ENCODE measurements at regions not wholly inside any gene's neighbourhood (a gene's known extent, or its start where the extent isn't known, plus 50 kb on each side); places are given as distances from the start of the nearest gene placed in this dataset.

DNA sequence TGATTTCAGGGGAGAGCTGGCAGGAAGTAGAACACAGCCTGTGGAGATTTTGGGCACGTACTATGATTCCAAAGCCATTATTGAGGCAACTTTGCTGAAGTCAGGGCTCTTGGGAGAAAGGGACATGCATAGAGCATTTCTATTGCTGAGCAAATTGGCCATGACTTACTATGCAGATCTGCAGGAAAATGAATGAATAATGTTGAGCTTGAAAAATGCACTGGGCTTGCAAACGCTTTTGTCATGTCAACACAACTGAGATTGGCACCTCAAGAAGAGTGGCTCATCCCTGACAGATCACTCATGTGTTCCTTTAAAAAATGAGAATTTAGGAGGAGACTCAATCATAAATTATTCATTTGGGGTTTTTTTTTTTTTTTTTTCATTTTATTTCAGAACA lies 230.5 kb downstream of the MBD2 start:
- Mint-ChIP-seq H3K36me3 (ENCODE audit: low read depth) (no peaks in the 10 kb centered on the region), H3K9me3 (no peaks in the 10 kb centered on the region), H3K27ac (no peak overlapping the region), H3K27me3 (ENCODE audit: low read depth) (no peaks in the 10 kb centered on the region), H3K4me1 (peaks cover 10% of the 10 kb centered on the region), H3K4me3 (no peak overlapping the region)
- no peak for TF ChIP-seq CTCF (IDR thresholded peaks at IDR 0.05; ENCODE audit: unreplicated experiment in 3 of 3)

DNA sequence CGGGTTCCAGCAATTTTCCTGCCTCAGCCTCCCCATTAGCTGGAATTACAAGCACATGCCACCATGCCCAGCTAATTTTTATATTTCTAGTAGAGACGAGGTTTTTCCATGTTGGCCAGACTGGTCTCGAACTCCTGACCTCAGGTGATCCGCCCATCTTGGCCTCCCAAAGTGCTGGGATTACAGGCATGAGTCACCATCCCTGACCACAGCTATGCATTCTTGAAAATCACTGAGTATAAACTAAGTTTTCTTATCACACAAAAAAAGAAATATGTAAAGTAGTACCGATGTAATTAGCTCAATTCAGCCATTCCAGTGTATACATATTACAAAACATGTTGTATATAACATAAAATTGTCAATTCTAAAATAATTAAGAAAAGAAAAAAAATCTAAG lies 232.7 kb downstream of the MBD2 start:
- no peak overlapping the region for H3K27ac Mint-ChIP-seq
- no peak overlapping the region for H3K4me3 Mint-ChIP-seq
- peaks cover 10% of the 10 kb centered on the region for H3K4me1 Mint-ChIP-seq
- no peaks in the 10 kb centered on the region for H3K9me3 Mint-ChIP-seq
- no peaks in the 10 kb centered on the region for H3K27me3 Mint-ChIP-seq (ENCODE audit: low read depth)
- no peaks in the 10 kb centered on the region for H3K36me3 Mint-ChIP-seq (ENCODE audit: low read depth)
- TF ChIP-seq CTCF (IDR thresholded peaks at IDR 0.05; ENCODE audit: unreplicated experiment in 3 of 3) = no peak

DNA sequence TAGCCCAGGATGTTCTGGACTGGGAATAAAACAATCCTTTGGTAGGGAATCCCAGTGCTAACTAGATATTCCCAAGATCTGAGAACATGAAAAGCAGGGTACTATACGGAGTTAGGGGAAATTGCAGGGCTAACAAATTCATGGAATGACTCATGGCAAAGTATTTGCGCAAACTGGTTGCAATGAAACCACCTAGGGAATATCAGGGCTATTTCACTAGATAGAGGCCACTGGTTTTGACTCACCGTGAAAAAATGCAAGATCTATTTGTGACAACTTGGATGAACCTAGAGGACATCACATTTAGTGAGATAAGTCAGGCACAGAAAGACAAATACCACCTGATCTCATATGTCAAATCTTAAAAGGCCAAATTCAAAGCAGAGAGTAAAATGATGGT lies 233.3 kb downstream of the MBD2 start:
- no peak for TF ChIP-seq CTCF (IDR thresholded peaks at IDR 0.05; ENCODE audit: unreplicated experiment in 3 of 3)
- Mint-ChIP-seq H3K9me3 (no peaks in the 10 kb centered on the region), H3K36me3 (ENCODE audit: low read depth) (no peaks in the 10 kb centered on the region), H3K27me3 (ENCODE audit: low read depth) (no peaks in the 10 kb centered on the region), H3K27ac (peak overlapping the region in 2 of 3 experiments; percentile 69 to 76), H3K4me1 (peaks cover 14% of the 10 kb centered on the region), H3K4me3 (no peak overlapping the region)

DNA sequence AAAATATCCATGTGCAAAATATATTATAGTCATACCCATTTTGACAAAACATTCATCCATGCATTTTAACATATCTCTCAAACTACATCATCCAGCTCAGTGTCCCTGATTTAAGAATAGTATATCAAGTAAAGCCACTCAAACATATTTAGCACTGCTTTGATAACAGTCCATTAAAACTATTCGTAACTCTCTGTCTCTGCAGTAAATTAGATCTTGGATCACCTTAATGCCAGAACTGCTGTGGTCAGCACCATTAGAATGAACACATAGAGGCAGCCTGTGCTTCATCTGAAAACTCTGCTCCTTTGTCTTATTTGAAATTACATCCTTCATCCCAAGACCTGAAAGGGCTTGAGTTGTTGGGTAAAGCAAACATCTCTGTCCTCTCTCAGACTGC lies 234.0 kb downstream of the MBD2 start:
- Mint-ChIP-seq H3K27ac (peak overlapping the region; percentile 22 to 76 (median 69)), H3K9me3 (no peaks in the 10 kb centered on the region), H3K36me3 (ENCODE audit: low read depth) (no peaks in the 10 kb centered on the region), H3K4me1 (peaks cover 21% of the 10 kb centered on the region), H3K4me3 (no peak overlapping the region), H3K27me3 (ENCODE audit: low read depth) (no peaks in the 10 kb centered on the region)
- no peak for TF ChIP-seq CTCF (IDR thresholded peaks at IDR 0.05; ENCODE audit: unreplicated experiment in 3 of 3)

DNA sequence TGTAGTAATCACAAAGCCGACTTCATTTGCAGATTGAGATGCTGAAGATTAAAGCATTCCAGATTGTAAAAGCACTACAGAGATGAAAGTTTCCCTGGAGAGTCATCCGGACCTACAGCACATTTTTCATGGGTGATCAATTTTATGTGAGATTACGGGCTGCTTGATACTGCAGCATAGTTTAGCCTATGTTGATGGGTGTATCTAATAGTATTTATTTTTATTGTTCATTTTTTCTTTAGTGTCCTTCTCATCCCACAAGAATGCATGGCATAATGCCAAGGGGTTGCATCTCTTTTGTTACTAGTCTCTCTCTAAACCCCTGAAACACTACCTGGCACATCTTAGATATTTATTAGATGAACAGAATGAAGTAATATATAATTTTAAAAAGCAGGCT lies 240.4 kb downstream of the MBD2 start:
- peaks cover 8% of the 10 kb centered on the region for H3K9me3 Mint-ChIP-seq
- no peak overlapping the region for H3K4me3 Mint-ChIP-seq
- H3K27me3 Mint-ChIP-seq (ENCODE audit: low read depth) = no peaks in the 10 kb centered on the region
- peak overlapping the region in 2 of 3 experiments; percentile 1 to 23 for H3K27ac Mint-ChIP-seq
- H3K36me3 Mint-ChIP-seq (ENCODE audit: low read depth) = peaks cover 4% of the 10 kb centered on the region
- H3K4me1 Mint-ChIP-seq = peaks cover 20% of the 10 kb centered on the region
- TF ChIP-seq CTCF (IDR thresholded peaks at IDR 0.05; ENCODE audit: unreplicated experiment in 3 of 3) = no peak

DNA sequence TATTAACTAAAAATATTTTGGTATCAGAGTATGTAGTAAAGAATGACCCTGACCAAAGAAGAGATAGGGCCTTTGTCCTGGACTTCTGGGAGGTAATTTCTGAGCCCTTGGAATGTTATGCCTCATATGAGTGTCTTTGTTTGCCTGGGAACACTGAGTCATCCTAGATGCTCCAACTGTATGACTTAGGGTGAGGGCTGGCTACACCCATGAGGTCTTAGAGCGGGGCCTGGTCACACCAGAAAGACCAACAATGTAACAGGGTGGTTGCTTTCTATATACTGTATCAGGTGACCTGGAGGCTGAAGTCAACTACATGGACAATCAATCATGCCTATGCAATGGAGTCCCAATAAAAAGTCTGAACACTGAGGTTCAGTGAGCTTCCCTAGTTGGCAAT lies 253.1 kb downstream of the MBD2 start:
- Mint-ChIP-seq H3K36me3 (ENCODE audit: low read depth) (no peaks in the 10 kb centered on the region), H3K27ac (no peak overlapping the region), H3K27me3 (ENCODE audit: low read depth) (no peaks in the 10 kb centered on the region), H3K4me3 (no peak overlapping the region), H3K9me3 (peaks cover 11% of the 10 kb centered on the region), H3K4me1 (no peaks in the 10 kb centered on the region)
- TF ChIP-seq CTCF (IDR thresholded peaks at IDR 0.05; ENCODE audit: unreplicated experiment in 3 of 3) = no peak
